Testis (tissue), 2 donors: ENCODE measurements at regions not wholly inside any gene's neighbourhood (a gene's known extent, or its start where the extent isn't known, plus 50 kb on each side); places are given as distances from the start of the nearest gene placed in this dataset.

Source experiments
- DNase-seq: peaks from one replicate; pipeline ENCODE4 v3.0.0-alpha.2; 2019
- H3K27ac ChIP-seq, 2 donors: fragments of 200-600 bp; sonication (generic); one replicate each; pipeline ENCODE4 v1.5.1; 2019
- H3K27me3 ChIP-seq: fragments of 200-600 bp; sonication (generic); one replicate; pipeline ENCODE4 v1.5.1; 2019
- H3K36me3 ChIP-seq: fragments of 200-600 bp; sonication (generic); one replicate; pipeline ENCODE4 v1.5.1; 2017; ENCODE audit warnings: low read depth; ENCODE audit errors: missing control alignments
- H3K4me1 ChIP-seq: fragments of 200-600 bp; sonication (generic); one replicate; pipeline ENCODE4 v1.5.1; 2019
- H3K4me3 ChIP-seq, 2 donors: fragments of 200-600 bp; sonication (generic); one replicate each; pipeline ENCODE4 v1.5.1; 2017 to 2019
- H3K9me3 ChIP-seq: fragments of 200-600 bp; sonication (generic); one replicate; pipeline ENCODE4 v1.5.1; 2017
- CTCF ChIP-seq, 3 experiments: fragments of 450-650 bp in 2 of 3; fragments of 200-600 bp in 1 of 3; sonication (generic) in 1 of 3; IDR thresholded peaks; one replicate each; pipeline ENCODE4 v1.5.1; 2016 to 2019; ENCODE audit warnings: antibody characterized with exemption in 3 of 3, mild to moderate bottlenecking in 2 of 3, moderate library complexity in 1 of 3
- POLR2A ChIP-seq: fragments of 450-650 bp; IDR thresholded peaks from one replicate; pipeline ENCODE4 v1.6.1; 2017; ENCODE audit warnings: antibody characterized with exemption, mild to moderate bottlenecking, moderate library complexity
- WGBS, 2 donors: methylation state at CpG; one replicate each; pipeline ENCODE4 v1.1.5; 2018; 5-methylcytosine and 5-hydroxymethylcytosine counted together
- intact Hi-C: fragments of 100-400 bp; cut with DNase I; formaldehyde crosslinking; loops from one replicate; pipeline ENCODE4 v1.15.1; 2023; ENCODE audit warnings: low total_unique reads

- 83 to 86% methylated on average over 10 of the region's 10 CpGs for WGBS, 2 donors
- H3K36me3 ChIP-seq: no peaks in the 10 kb centered on the region
- no peak overlapping the region for H3K4me3 ChIP-seq
- H3K27ac ChIP-seq: no peak overlapping the region
- DNase-seq: no peak
- no peaks in the 10 kb centered on the region for H3K9me3 ChIP-seq
- H3K27me3 ChIP-seq: no peaks in the 10 kb centered on the region
- TF ChIP-seq POLR2A (no peak), CTCF (IDR thresholded peaks at IDR 0.05) (no peak)
- intact Hi-C loops: no loop called here
- no peaks in the 10 kb centered on the region for H3K4me1 ChIP-seq
These were observed 230.8 kb upstream of the TBC1D5 start for GRCh38 chr3:17972959-17973906.

- no peaks in the 10 kb centered on the region for H3K27me3 ChIP-seq
- no peak for DNase-seq
- intact Hi-C loops: no loop called here
- H3K36me3 ChIP-seq: no peaks in the 10 kb centered on the region
- H3K4me3 ChIP-seq: no peak overlapping the region
- H3K9me3 ChIP-seq: no peaks in the 10 kb centered on the region
- no peaks in the 10 kb centered on the region for H3K4me1 ChIP-seq
- no peak overlapping the region for H3K27ac ChIP-seq
- WGBS, 2 donors: 87 to 90% methylated on average over 1 of the region's 1 CpG
- TF ChIP-seq POLR2A: no peak
- no peak for TF ChIP-seq CTCF (IDR thresholded peaks at IDR 0.05)
These were observed 230.0 kb upstream of the TBC1D5 start for GRCh38 chr3:17972476-17972875.

GRCh38 chr3:17972030-17972429, 229.6 kb upstream of the TBC1D5 start:
- Histone ChIP-seq H3K9me3 (no peaks in the 10 kb centered on the region), H3K27ac (no peak overlapping the region), H3K36me3 (no peaks in the 10 kb centered on the region), H3K27me3 (no peaks in the 10 kb centered on the region), H3K4me3 (no peak overlapping the region), H3K4me1 (no peaks in the 10 kb centered on the region)
- TF ChIP-seq CTCF (IDR thresholded peaks at IDR 0.05): no peak
- no peak for TF ChIP-seq POLR2A
- 83 to 95% methylated on average over 1 of the region's 1 CpG for WGBS, 2 donors
- no peak for DNase-seq
- intact Hi-C loops: no loop called here

GRCh38 chr3:17969985-17970568, 227.6 kb upstream of the TBC1D5 start:
- no peak overlapping the region for H3K27ac ChIP-seq
- no peak overlapping the region for H3K4me3 ChIP-seq
- intact Hi-C loops: no loop called here
- no peaks in the 10 kb centered on the region for H3K27me3 ChIP-seq
- no peak for DNase-seq
- 47 to 52% methylated on average over 3 of the region's 3 CpGs for WGBS, 2 donors
- no peaks in the 10 kb centered on the region for H3K36me3 ChIP-seq
- no peaks in the 10 kb centered on the region for H3K4me1 ChIP-seq
- no peak for TF ChIP-seq CTCF (IDR thresholded peaks at IDR 0.05)
- no peak for TF ChIP-seq POLR2A
- H3K9me3 ChIP-seq: no peaks in the 10 kb centered on the region
